ENCODE measurements at regions not wholly inside any gene's neighbourhood (a gene's known extent, or its start where the extent isn't known, plus 50 kb on each side); places are given as distances from the start of the nearest gene placed in this dataset.

DNA sequence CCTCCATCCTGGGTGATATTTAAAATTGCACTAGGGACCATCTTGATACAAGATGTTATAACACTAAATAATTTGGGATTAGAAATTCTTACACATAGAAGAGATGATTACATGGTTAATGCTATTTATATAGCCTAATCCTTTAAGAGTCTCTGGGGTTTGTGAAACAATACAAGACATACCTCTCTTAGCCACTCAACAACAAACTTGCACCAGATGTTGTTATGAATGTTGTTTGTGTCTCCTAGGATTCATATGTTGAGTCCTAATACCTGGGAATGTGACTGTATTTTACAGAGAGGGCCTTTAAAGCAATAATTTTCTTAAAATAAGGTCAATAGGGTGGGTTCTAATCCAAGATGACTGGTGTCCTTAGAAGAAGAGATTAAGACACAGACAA, 678.3 kb downstream of the NYAP2 start:
- Histone ChIP-seq H3K27ac (ENCODE audit: low read depth in 1 of 2, low read length in 2 of 2) (no peak overlapping the region), H3K9ac (ENCODE audit: low read depth in 1 of 2, low read length in 2 of 2) (no peak overlapping the region), H3K27me3 (ENCODE audit: control insufficient read depth in 4 of 4, insufficient read depth in 4 of 4, low read length in 3 of 4) (no peaks in the 10 kb centered on the region), H3K4me1 (ENCODE audit: control insufficient read depth in 4 of 4, insufficient read depth in 4 of 4, low read length in 3 of 4) (no peaks in the 10 kb centered on the region), H3K36me3 (ENCODE audit: control insufficient read depth in 4 of 4, insufficient read depth in 3 of 4, low read depth in 1 of 4, low read length in 3 of 4) (no peaks in the 10 kb centered on the region), H3K4me3 (ENCODE audit: low read depth in 1 of 3, low read length in 3 of 3) (no peak overlapping the region), H3K9me3 (ENCODE audit: control insufficient read depth in 4 of 4, low read length in 3 of 4) (no peaks in the 10 kb centered on the region)
- TF ChIP-seq, protein P1, sequence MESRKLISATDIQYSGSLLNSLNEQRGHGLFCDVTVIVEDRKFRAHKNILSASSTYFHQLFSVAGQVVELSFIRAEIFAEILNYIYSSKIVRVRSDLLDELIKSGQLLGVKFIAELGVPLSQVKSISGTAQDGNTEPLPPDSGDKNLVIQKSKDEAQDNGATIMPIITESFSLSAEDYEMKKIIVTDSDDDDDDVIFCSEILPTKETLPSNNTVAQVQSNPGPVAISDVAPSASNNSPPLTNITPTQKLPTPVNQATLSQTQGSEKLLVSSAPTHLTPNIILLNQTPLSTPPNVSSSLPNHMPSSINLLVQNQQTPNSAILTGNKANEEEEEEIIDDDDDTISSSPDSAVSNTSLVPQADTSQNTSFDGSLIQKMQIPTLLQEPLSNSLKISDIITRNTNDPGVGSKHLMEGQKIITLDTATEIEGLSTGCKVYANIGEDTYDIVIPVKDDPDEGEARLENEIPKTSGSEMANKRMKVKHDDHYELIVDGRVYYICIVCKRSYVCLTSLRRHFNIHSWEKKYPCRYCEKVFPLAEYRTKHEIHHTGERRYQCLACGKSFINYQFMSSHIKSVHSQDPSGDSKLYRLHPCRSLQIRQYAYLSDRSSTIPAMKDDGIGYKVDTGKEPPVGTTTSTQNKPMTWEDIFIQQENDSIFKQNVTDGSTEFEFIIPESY (IDR thresholded peaks at IDR 0.05): no peak
- TF ChIP-seq HNF4A (conservative IDR thresholded peaks at IDR 0.05) (no peak), YY1 (IDR thresholded peaks at IDR 0.05) (no peak), JUND (IDR thresholded peaks at IDR 0.05) (no peak), EGR1 (IDR thresholded peaks at IDR 0.05; ENCODE audit: low read depth in 2 of 2) (no peak), RAD21 (IDR thresholded peaks at IDR 0.05) (no peak)
- DNase-seq (ENCODE audit: low spot score): no peak

DNA sequence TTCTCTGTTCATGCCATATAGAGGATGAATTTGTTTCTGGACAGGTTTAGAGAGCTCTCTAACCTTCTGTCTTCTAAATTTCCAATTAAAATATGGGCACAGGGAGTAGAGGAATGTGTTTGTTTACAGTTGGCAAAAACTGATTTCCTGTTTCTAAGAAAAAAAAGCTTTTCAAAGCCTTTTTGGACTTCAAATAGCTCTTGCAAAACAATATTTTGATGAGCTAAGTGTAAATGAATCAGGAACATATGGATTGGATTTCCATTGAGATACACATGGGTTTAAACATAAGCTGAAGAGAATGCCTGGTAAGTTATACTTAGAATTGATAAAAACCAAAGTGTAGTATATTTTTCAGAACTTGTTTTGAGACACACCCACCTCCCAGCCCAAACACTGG, 677.5 kb downstream of the NYAP2 start:
- Histone ChIP-seq H3K27ac (ENCODE audit: low read depth in 1 of 2, low read length in 2 of 2) (no peak overlapping the region), H3K36me3 (ENCODE audit: control insufficient read depth in 4 of 4, insufficient read depth in 3 of 4, low read depth in 1 of 4, low read length in 3 of 4) (no peaks in the 10 kb centered on the region), H3K9ac (ENCODE audit: low read depth in 1 of 2, low read length in 2 of 2) (no peak overlapping the region), H3K4me1 (ENCODE audit: control insufficient read depth in 4 of 4, insufficient read depth in 4 of 4, low read length in 3 of 4) (no peaks in the 10 kb centered on the region), H3K4me3 (ENCODE audit: low read depth in 1 of 3, low read length in 3 of 3) (no peak overlapping the region), H3K27me3 (ENCODE audit: control insufficient read depth in 4 of 4, insufficient read depth in 4 of 4, low read length in 3 of 4) (no peaks in the 10 kb centered on the region), H3K9me3 (ENCODE audit: control insufficient read depth in 4 of 4, low read length in 3 of 4) (no peaks in the 10 kb centered on the region)
- TF ChIP-seq, protein P2, sequence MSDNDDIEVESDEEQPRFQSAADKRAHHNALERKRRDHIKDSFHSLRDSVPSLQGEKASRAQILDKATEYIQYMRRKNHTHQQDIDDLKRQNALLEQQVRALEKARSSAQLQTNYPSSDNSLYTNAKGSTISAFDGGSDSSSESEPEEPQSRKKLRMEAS (IDR thresholded peaks at IDR 0.05): no peak
- TF ChIP-seq SP1 (IDR thresholded peaks at IDR 0.05): no peak
- TF ChIP-seq EGR1 (IDR thresholded peaks at IDR 0.05; ENCODE audit: low read depth in 2 of 2): no peak
- no peak for TF ChIP-seq HNF4G (IDR thresholded peaks at IDR 0.05)
- no peak for TF ChIP-seq HNF4A (conservative IDR thresholded peaks at IDR 0.05)
- no peak for TF ChIP-seq FOXA2 (IDR thresholded peaks at IDR 0.05)
- no peak for TF ChIP-seq NR2F2 (IDR thresholded peaks at IDR 0.05)
- TF ChIP-seq RXRA (IDR thresholded peaks at IDR 0.05): no peak
- TF ChIP-seq, protein P3, sequence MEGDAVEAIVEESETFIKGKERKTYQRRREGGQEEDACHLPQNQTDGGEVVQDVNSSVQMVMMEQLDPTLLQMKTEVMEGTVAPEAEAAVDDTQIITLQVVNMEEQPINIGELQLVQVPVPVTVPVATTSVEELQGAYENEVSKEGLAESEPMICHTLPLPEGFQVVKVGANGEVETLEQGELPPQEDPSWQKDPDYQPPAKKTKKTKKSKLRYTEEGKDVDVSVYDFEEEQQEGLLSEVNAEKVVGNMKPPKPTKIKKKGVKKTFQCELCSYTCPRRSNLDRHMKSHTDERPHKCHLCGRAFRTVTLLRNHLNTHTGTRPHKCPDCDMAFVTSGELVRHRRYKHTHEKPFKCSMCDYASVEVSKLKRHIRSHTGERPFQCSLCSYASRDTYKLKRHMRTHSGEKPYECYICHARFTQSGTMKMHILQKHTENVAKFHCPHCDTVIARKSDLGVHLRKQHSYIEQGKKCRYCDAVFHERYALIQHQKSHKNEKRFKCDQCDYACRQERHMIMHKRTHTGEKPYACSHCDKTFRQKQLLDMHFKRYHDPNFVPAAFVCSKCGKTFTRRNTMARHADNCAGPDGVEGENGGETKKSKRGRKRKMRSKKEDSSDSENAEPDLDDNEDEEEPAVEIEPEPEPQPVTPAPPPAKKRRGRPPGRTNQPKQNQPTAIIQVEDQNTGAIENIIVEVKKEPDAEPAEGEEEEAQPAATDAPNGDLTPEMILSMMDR (IDR thresholded peaks at IDR 0.05; ENCODE audit: low read depth, low read length, missing input control): no peak
- no peak for TF ChIP-seq RAD21 (IDR thresholded peaks at IDR 0.05)
- TF ChIP-seq, protein P4, sequence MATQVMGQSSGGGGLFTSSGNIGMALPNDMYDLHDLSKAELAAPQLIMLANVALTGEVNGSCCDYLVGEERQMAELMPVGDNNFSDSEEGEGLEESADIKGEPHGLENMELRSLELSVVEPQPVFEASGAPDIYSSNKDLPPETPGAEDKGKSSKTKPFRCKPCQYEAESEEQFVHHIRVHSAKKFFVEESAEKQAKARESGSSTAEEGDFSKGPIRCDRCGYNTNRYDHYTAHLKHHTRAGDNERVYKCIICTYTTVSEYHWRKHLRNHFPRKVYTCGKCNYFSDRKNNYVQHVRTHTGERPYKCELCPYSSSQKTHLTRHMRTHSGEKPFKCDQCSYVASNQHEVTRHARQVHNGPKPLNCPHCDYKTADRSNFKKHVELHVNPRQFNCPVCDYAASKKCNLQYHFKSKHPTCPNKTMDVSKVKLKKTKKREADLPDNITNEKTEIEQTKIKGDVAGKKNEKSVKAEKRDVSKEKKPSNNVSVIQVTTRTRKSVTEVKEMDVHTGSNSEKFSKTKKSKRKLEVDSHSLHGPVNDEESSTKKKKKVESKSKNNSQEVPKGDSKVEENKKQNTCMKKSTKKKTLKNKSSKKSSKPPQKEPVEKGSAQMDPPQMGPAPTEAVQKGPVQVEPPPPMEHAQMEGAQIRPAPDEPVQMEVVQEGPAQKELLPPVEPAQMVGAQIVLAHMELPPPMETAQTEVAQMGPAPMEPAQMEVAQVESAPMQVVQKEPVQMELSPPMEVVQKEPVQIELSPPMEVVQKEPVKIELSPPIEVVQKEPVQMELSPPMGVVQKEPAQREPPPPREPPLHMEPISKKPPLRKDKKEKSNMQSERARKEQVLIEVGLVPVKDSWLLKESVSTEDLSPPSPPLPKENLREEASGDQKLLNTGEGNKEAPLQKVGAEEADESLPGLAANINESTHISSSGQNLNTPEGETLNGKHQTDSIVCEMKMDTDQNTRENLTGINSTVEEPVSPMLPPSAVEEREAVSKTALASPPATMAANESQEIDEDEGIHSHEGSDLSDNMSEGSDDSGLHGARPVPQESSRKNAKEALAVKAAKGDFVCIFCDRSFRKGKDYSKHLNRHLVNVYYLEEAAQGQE (IDR thresholded peaks at IDR 0.05): no peak
- TF ChIP-seq, protein P5, sequence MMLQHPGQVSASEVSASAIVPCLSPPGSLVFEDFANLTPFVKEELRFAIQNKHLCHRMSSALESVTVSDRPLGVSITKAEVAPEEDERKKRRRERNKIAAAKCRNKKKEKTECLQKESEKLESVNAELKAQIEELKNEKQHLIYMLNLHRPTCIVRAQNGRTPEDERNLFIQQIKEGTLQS (IDR thresholded peaks at IDR 0.05): no peak
- TF ChIP-seq, protein P1 (IDR thresholded peaks at IDR 0.05): no peak
- TF ChIP-seq GABPA (IDR thresholded peaks at IDR 0.05 in 1 of 2, conservative IDR thresholded peaks at IDR 0.05 in 1 of 2): no peak
- no peak for TF ChIP-seq FOXA1 (IDR thresholded peaks at IDR 0.05)
- no peak for TF ChIP-seq TAF1 (conservative IDR thresholded peaks at IDR 0.05)
- TF ChIP-seq JUND (IDR thresholded peaks at IDR 0.05): no peak
- TF ChIP-seq YY1 (IDR thresholded peaks at IDR 0.05): no peak
- no peak for DNase-seq (ENCODE audit: low spot score)

All from liver (tissue), 7 donors.